ENCODE measurements at regions not wholly inside any gene's neighbourhood (a gene's known extent, or its start where the extent isn't known, plus 50 kb on each side); places are given as distances from the start of the nearest gene placed in this dataset.

- POLR2A ChIA-PET (ENCODE audit: low non-redundant PET): no interaction called here
- no peak for DNase-seq (ENCODE audit: low spot score)
Measured at GRCh38 chr11:107222916-107223460, 204.7 kb upstream of the GUCY1A2 start.

GRCh38 chr11:107222431-107222830, 204.2 kb upstream of the GUCY1A2 start:
- CTCF ChIA-PET: no interaction called here
- no peak for TF ChIP-seq CTCF (conservative IDR thresholded peaks at IDR 0.05; ENCODE audit: low read depth)
- no peak for DNase-seq (ENCODE audit: low spot score)
- POLR2A ChIA-PET (ENCODE audit: low non-redundant PET): no interaction called here
- H3K27ac ChIP-seq: no peak overlapping the region

More at GRCh38 chr11:107222916-107223460, 204.7 kb upstream of the GUCY1A2 start:
- no peak for TF ChIP-seq CTCF (conservative IDR thresholded peaks at IDR 0.05; ENCODE audit: low read depth)
- no peak overlapping the region for H3K27ac ChIP-seq
- CTCF ChIA-PET: no interaction called here

- ChIA-PET POLR2A (ENCODE audit: low non-redundant PET) (no interaction called here), CTCF (no interaction called here)
- H3K27ac ChIP-seq: no peak overlapping the region
- TF ChIP-seq CTCF (conservative IDR thresholded peaks at IDR 0.05; ENCODE audit: low read depth): no peak
- no peak for DNase-seq (ENCODE audit: low spot score)
Measured at GRCh38 chr11:107221748-107222285, 203.5 kb upstream of the GUCY1A2 start.

GRCh38 chr11:107218123-107219013, 200.1 kb upstream of the GUCY1A2 start:
- DNase-seq (ENCODE audit: low spot score): no peak
- TF ChIP-seq CTCF (conservative IDR thresholded peaks at IDR 0.05; ENCODE audit: low read depth): no peak
- H3K27ac ChIP-seq: no peak overlapping the region
- CTCF ChIA-PET: no interaction called here
- POLR2A ChIA-PET (ENCODE audit: low non-redundant PET): no interaction called here

GRCh38 chr11:107217444-107217843, 199.2 kb upstream of the GUCY1A2 start:
- H3K27ac ChIP-seq: no peak overlapping the region
- CTCF ChIA-PET: no interaction called here
- POLR2A ChIA-PET (ENCODE audit: low non-redundant PET): no interaction called here
- DNase-seq (ENCODE audit: low spot score): no peak
- no peak for TF ChIP-seq CTCF (conservative IDR thresholded peaks at IDR 0.05; ENCODE audit: low read depth)

GRCh38 chr11:107215010-107215409, 196.7 kb upstream of the GUCY1A2 start:
- CTCF ChIA-PET: interaction anchor here (0.6 kb wide), 1 partner anchor 205 kb away, joined by 5 read pairs; no protein-coding TSS in a partner anchor
- no peak for TF ChIP-seq CTCF (conservative IDR thresholded peaks at IDR 0.05; ENCODE audit: low read depth)
- no peak overlapping the region for H3K27ac ChIP-seq
- POLR2A ChIA-PET (ENCODE audit: low non-redundant PET): no interaction called here
- DNase-seq (ENCODE audit: low spot score): no peak
